ENCODE measurements at regions not wholly inside any gene's neighbourhood (a gene's known extent, or its start where the extent isn't known, plus 50 kb on each side); places are given as distances from the start of the nearest gene placed in this dataset.

GRCh38 chr4:13102092-13102742, 381.9 kb downstream of the RAB28 start:
- TF ChIP-seq CTCF (IDR thresholded peaks at IDR 0.05; ENCODE audit: extremely low read depth, insufficient read depth, missing control alignments), result no peak
- no peak for DNase-seq (ENCODE audit: low spot score)
- in situ Hi-C loops (cut with MboI; ENCODE audit: low pct_unique_long_range_greater_than_20kb, low sequenced_read_pairs, unreplicated experiment), result no loop called here

GRCh38 chr4:13097971-13098370, 386.2 kb downstream of the RAB28 start:
- no peak for TF ChIP-seq CTCF (IDR thresholded peaks at IDR 0.05; ENCODE audit: extremely low read depth, insufficient read depth, missing control alignments)
- in situ Hi-C loops (cut with MboI; ENCODE audit: low pct_unique_long_range_greater_than_20kb, low sequenced_read_pairs, unreplicated experiment), result no loop called here
- no peak for DNase-seq (ENCODE audit: low spot score)

- no peak for DNase-seq (ENCODE audit: low spot score)
- no peak for TF ChIP-seq CTCF (IDR thresholded peaks at IDR 0.05; ENCODE audit: extremely low read depth, insufficient read depth, missing control alignments)
- in situ Hi-C loops (cut with MboI; ENCODE audit: low pct_unique_long_range_greater_than_20kb, low sequenced_read_pairs, unreplicated experiment), result no loop called here
Measured at GRCh38 chr4:13095722-13096121, 388.4 kb downstream of the RAB28 start.

DNA sequence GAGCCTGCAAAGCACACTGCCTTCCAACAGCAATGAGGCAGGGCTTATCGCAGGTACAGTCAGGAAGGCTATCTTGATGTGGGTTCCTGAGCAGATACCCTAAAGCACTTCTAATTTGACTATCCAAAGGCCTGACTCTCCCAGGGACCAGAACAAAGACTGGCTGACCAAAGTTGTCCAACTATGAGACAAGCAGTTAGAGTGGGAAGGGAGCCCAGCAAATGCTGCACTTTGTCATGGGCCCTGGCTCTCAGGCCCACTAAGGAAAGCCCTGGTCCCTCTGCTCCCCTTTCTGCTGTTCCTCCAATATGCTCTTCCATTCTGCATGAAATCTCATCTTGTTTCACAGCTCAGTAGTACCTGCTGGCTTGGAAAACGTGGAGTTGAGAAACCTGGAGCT, 391.0 kb downstream of the RAB28 start:
- no peak for TF ChIP-seq CTCF (IDR thresholded peaks at IDR 0.05; ENCODE audit: extremely low read depth, insufficient read depth, missing control alignments)
- no peak for DNase-seq (ENCODE audit: low spot score)
- in situ Hi-C loops (cut with MboI; ENCODE audit: low pct_unique_long_range_greater_than_20kb, low sequenced_read_pairs, unreplicated experiment), result no loop called here

- in situ Hi-C loops (cut with MboI; ENCODE audit: low pct_unique_long_range_greater_than_20kb, low sequenced_read_pairs, unreplicated experiment), result no loop called here
- TF ChIP-seq CTCF (IDR thresholded peaks at IDR 0.05; ENCODE audit: extremely low read depth, insufficient read depth, missing control alignments), result no peak
- no peak for DNase-seq (ENCODE audit: low spot score)
Measured at GRCh38 chr4:13092702-13093101, 391.4 kb downstream of the RAB28 start.

DNA sequence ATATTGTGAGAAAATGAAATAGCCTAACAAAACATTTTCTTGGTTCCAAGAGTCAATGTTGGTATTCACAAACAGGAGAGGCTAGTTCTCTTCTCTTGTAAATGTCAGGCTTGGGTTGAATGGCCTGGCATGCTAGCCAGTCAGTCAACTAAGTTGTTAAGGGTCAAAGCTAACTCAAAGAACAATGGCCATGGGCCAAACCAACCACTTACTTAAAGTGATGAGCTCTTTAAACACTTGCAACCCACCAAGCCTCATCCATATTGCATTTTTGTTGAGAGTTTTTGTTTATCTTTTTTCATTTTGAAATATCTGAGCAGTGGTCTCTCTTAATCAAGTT, 394.5 kb downstream of the RAB28 start:
- TF ChIP-seq CTCF (IDR thresholded peaks at IDR 0.05; ENCODE audit: extremely low read depth, insufficient read depth, missing control alignments), result no peak
- DNase-seq (ENCODE audit: low spot score), result no peak
- in situ Hi-C loops (cut with MboI; ENCODE audit: low pct_unique_long_range_greater_than_20kb, low sequenced_read_pairs, unreplicated experiment), result no loop called here

All from GM13977 (cell line).